IPS DF 6.9 (cell line): ENCODE measurements at regions not wholly inside any gene's neighbourhood (a gene's known extent, or its start where the extent isn't known, plus 50 kb on each side); places are given as distances from the start of the nearest gene placed in this dataset.

ENCODE experiments used
- DNase-seq: peaks from one replicate; pipeline ENCODE4 v3.0.0-alpha.2; 2013; ENCODE audit warnings: low read depth, low spot score
- H3K27ac ChIP-seq: one replicate; pipeline ENCODE4 v1.5.1; 2013; ENCODE audit warnings: low read length, control low read depth
- H3K27me3 ChIP-seq: 2 replicates; pipeline ENCODE4 v1.6.1; 2013; ENCODE audit warnings: mild to moderate bottlenecking, low read length; ENCODE audit not compliant: control insufficient read depth, insufficient read depth
- H3K36me3 ChIP-seq: 2 replicates; pipeline ENCODE4 v1.6.1; 2013; ENCODE audit warnings: low read length; ENCODE audit not compliant: control insufficient read depth, insufficient read depth
- H3K4me1 ChIP-seq: 2 replicates; pipeline ENCODE4 v1.6.1; 2013; ENCODE audit warnings: low read length; ENCODE audit not compliant: control insufficient read depth, insufficient read depth
- H3K4me3 ChIP-seq: 2 replicates; pipeline ENCODE4 v1.5.1; 2013; ENCODE audit warnings: mild to moderate bottlenecking, low read length
- H3K9me3 ChIP-seq: 2 replicates; pipeline ENCODE4 v1.6.1; 2013; ENCODE audit warnings: low read length, inconsistent platforms; ENCODE audit not compliant: control insufficient read depth, insufficient read depth
- WGBS: extraction: QIAGEN DNeasy Blood & Tissue Kit; methylation state at CpG from one replicate; pipeline ENCODE4 v1.1.7; 2013; ENCODE audit warnings: mixed read lengths, missing lambda C conversion rate; ENCODE audit not compliant: insufficient read length, insufficient coverage; 5-methylcytosine and 5-hydroxymethylcytosine counted together

DNA sequence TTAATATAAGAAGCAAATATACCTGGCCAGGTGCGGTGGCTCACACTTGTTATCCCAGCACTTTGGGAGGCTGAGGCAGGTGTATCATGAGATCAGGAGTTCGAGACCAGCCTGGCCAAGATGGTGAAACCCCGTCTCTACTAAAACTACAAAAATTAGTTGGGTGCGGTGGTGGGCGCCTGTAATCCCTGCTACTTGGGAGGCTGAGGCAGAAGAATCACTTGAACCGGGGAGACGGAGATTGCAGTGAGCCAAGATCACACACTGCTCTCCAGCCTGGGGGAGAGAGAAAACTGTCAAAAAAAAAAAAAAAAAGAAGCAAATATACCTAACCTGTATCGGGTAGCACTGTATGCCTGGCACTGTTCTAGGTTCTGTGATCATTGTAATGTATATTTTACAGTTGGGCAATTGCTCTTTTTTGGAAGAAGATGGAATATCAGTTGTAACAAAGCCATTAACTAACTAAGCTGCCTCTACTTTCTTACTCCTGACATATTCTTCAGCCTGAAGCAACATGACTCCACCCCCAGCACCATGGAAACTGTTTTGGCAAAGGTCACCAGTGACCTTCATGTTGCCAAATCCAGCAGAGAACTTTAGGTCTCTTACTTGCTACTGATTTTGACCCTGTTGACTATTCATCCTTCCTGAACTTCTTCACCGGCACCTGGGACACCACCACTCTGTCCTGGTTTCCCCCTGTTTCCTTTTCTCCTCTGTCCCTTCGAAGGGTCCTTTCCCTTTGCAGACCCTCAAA is 203.8 kb downstream of the RPLP1 start:
- Histone ChIP-seq H3K27me3 (no peaks in the 10 kb centered on the region), H3K4me3 (no peak overlapping the region), H3K27ac (no peak overlapping the region), H3K9me3 (no peaks in the 10 kb centered on the region), H3K4me1 (no peaks in the 10 kb centered on the region; the same call in 1 of the 2 replicates), H3K36me3 (no peaks in the 10 kb centered on the region)
- WGBS: no CpG with 5 or more reads among the region's 10 CpGs
- DNase-seq: no peak

DNA sequence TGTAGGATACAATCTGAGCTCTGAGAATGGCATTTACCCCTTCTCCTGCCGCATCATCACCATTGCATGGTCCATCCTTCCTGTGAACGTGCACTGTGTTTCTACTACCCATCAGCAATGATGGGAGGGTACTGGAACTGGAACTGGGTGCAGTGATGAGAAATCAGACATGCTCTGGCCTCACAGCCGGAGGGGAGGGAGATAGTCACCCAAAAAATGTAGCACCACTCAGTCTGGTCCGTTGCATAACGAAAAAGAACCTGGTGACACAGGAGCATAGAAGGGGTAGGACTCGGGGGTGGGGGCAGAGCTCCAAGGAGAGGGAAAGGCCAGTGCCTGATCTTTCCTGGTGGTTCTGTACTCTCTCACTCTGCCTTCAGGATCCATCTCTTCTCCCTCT is 205.0 kb downstream of the RPLP1 start:
- Histone ChIP-seq H3K4me1 (no peaks in the 10 kb centered on the region; the same call in 1 of the 2 replicates), H3K27ac (no peak overlapping the region), H3K9me3 (no peaks in the 10 kb centered on the region), H3K4me3 (no peak overlapping the region), H3K27me3 (no peaks in the 10 kb centered on the region), H3K36me3 (no peaks in the 10 kb centered on the region)
- DNase-seq: no peak
- WGBS: no CpG with 5 or more reads among the region's 6 CpGs

DNA sequence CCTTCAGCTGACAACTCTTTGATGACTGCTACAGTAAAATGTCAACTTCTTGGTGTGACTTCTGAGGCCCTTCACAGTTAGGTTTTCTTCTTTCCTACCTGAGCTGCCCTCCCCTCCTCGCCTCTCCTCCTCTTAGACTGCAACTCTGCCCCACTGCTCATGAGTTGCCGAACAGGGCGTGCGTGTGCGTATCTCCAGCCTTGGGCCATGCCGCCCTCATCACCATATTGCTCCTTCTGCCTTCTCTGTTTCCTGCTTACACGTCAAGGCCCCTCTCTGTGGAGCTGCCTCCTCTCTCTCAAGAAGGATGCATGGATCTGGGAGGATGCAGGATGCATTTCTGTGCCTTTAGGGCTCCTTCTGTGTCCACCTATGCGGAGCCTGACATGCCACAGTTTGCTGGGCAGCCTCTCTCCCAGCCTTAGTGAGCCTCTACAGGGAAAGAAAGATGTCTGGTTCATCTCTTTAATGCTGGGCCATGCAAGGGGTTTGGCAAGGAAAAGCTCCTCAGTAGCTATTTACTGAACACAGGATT is 205.9 kb downstream of the RPLP1 start:
- no CpG with 5 or more reads among the region's 8 CpGs for WGBS
- H3K4me1 ChIP-seq: no peaks in the 10 kb centered on the region; the same call in 1 of the 2 replicates
- H3K27me3 ChIP-seq: no peaks in the 10 kb centered on the region

DNA sequence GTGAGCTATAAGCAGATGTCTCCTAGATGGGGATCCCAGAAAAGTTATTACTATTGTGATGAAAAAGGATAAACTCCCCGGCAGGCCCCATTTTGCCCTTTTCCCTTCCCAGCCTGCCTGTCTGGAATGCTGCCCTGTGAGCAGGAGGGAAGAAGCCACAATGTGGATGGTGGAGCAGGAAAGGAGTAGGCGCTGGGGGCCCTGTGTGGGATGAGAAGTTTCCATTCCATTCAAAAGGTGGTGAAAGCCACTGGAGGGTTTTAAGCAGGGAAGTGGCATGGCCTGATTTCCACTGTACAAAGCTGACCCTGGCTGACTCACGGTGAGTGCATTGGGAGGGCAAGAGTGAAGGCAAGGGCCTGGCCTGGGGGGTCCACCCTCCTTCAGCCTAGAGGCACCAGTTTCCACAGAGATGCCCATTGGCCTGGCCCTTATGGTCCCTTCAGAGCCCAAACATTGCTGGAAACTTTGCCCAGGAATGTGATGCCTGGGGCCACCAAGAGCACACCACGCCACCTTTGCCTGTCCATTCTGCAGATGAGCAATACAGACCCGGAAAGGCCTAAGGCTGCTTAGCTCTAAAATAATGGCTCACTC is 206.9 kb downstream of the RPLP1 start:
- H3K36me3 ChIP-seq: no peaks in the 10 kb centered on the region
- H3K27ac ChIP-seq: no peak overlapping the region
- H3K4me1 ChIP-seq: no peaks in the 10 kb centered on the region; the same call in 1 of the 2 replicates
- no peaks in the 10 kb centered on the region for H3K27me3 ChIP-seq
- H3K9me3 ChIP-seq: no peaks in the 10 kb centered on the region
- no peak for DNase-seq
- H3K4me3 ChIP-seq: no peak overlapping the region
- no CpG with 5 or more reads among the region's 5 CpGs for WGBS

More for the DNA sequence above, 205.9 kb downstream of the RPLP1 start:
- Histone ChIP-seq H3K9me3 (no peaks in the 10 kb centered on the region), H3K4me3 (no peak overlapping the region), H3K27ac (no peak overlapping the region), H3K36me3 (no peaks in the 10 kb centered on the region)
- DNase-seq: no peak

DNA sequence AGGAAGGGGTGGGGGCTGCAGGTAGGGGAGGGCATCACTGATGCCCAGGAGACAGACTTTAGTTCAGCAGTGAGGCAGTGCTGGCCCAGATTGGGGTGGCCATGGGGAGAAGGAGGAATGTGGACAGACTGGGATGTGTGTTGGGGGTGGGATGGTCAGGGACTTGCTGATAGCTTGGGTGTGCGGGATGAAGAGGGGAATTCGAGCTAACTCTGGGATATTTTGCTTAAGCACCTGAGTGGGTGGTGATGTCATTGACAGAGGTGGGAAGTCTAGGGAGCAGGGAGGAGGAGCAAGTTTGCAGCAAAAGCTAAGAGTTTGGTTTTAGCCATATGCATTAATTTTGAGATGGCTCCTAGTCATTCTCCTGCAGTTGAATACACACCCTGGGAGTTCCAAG is 207.5 kb downstream of the RPLP1 start:
- Histone ChIP-seq H3K9me3 (no peaks in the 10 kb centered on the region), H3K4me1 (no peaks in the 10 kb centered on the region; the same call in 1 of the 2 replicates), H3K36me3 (no peaks in the 10 kb centered on the region), H3K27me3 (no peaks in the 10 kb centered on the region), H3K27ac (no peak overlapping the region), H3K4me3 (no peak overlapping the region)
- no peak for DNase-seq
- no CpG with 5 or more reads among the region's 2 CpGs for WGBS

DNA sequence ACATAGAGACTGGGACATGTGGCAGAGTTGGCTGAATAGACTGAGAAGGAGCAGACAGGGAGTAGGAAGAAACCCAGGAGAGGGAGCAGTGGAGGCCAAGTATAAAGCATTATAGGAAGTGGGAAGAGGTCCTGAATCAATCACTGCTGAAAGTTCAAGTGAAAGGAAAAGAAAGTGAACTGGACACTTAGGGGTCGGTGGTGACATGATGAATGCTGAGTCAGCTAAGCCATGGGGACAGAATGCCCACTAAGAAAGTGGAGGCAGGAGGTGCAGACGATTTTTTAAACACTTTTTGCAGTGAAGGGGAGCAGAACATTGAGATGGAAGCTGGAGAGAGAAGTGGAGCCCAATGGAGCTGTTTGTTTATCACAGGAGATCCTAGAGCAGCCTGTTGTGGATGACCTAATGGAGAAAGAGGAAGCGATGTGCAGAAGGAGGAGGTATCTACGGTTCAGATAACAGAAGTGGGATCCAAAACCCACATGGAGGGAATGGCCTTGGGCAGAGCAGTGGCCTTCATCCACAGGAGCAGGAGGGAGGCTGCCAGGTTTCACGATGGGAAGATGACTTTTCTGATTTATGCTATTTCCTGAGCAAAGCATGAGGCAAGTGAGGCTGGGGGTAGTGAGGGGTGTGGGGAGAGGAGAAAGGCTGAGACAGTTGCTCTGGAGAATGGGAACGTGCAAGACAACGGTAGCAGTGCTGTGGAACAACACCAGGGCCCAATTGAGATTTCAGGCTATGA is 208.2 kb downstream of the RPLP1 start:
- no CpG with 5 or more reads among the region's 7 CpGs for WGBS
- no peaks in the 10 kb centered on the region for H3K27me3 ChIP-seq

DNA sequence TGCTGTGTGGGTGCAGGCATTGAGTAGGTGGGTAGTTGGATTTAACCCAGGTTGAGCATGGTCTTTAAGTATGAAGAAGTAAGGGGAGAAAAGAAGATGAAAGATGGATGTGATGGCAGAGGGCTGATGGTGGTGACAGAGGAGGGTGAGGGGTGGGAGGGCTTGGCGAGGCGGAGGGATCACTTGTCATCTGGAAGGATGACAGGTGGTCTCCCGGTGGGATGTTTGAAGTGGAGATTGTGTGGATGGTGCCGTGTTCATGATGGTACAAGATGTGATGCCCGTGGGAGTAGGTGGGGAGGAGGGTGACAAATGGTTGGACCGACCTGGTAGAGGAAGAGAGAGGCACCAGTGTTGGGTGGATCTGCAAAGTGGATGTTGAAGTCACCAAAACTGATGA is 208.8 kb downstream of the RPLP1 start:
- Histone ChIP-seq H3K36me3 (no peaks in the 10 kb centered on the region), H3K27ac (no peak overlapping the region), H3K9me3 (no peaks in the 10 kb centered on the region), H3K27me3 (no peaks in the 10 kb centered on the region), H3K4me1 (peaks cover 2% of the 10 kb centered on the region; the same call in 1 of the 2 replicates), H3K4me3 (no peak overlapping the region)
- DNase-seq: no peak
- no CpG with 5 or more reads among the region's 6 CpGs for WGBS

More for the DNA sequence above, 208.2 kb downstream of the RPLP1 start:
- Histone ChIP-seq H3K9me3 (no peaks in the 10 kb centered on the region), H3K36me3 (no peaks in the 10 kb centered on the region), H3K4me1 (peaks cover 2% of the 10 kb centered on the region; the same call in 1 of the 2 replicates), H3K27ac (no peak overlapping the region), H3K4me3 (no peak overlapping the region)
- no peak for DNase-seq

DNA sequence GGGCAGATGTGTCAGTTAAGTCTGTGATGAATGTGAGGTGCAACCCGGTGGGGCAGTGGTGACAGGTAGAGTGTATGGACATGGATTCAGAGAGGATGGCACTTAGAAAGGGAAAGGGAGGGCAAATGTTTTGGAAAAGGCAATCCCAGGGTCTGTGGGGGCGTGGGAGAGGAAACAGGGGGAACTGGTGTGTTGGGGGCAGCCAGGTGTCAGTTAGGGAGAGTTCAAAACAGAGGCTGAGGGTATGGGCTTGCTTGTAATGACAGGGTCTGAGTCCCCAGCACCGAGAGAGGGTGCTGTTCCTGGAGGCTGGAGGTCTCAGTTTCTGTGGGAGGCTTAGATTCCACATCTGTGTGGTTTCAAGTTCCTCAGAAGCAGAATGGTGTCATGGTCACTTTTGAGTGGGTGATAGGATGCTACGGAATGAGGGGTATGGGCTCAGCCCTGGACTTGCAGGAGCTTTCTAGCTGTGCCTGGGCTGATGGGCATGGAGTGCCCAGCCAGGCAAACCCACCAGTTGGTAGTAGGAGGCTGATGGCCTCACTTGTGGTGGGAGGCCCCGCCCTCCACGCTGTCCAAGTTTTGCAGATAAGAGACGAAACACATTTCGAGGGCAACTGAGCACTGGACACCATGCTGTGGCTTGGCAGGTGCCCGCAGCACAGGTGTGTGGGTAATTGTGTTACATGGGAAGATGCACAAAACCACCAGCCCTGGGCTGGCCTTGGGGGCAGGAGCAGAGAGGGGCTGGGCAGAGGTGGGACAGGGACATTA is 209.4 kb downstream of the RPLP1 start:
- WGBS: no CpG with 5 or more reads among the region's 9 CpGs

DNA sequence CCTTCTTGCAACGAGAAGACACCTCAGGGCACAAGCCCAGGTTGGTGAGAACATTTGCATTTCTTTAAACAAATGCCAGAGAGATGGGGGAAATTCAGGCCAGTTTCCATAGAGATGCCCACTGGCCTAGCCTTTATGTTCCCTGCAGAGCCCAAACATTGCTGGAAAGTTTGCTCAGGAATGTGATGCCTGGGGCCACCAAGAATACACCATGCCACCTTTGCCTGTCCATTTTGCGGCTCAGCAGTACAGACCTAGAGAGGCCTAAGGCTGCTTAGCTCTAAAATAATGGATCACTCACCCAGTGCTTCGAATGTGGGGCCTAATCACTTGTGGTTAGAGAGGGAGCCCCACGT is 210.0 kb downstream of the RPLP1 start:
- Histone ChIP-seq H3K4me1 (peaks cover 2% of the 10 kb centered on the region; the same call in 1 of the 2 replicates), H3K9me3 (no peaks in the 10 kb centered on the region), H3K36me3 (no peaks in the 10 kb centered on the region), H3K27me3 (no peaks in the 10 kb centered on the region), H3K27ac (no peak overlapping the region), H3K4me3 (no peak overlapping the region)
- WGBS: no CpG with 5 or more reads among the region's 4 CpGs
- DNase-seq: no peak

More for the DNA sequence above, 209.4 kb downstream of the RPLP1 start:
- no peaks in the 10 kb centered on the region for H3K36me3 ChIP-seq
- no peaks in the 10 kb centered on the region for H3K9me3 ChIP-seq
- H3K4me1 ChIP-seq: peaks cover 2% of the 10 kb centered on the region; the same call in 1 of the 2 replicates
- H3K4me3 ChIP-seq: no peak overlapping the region
- no peak overlapping the region for H3K27ac ChIP-seq
- no peak for DNase-seq
- no peaks in the 10 kb centered on the region for H3K27me3 ChIP-seq

DNA sequence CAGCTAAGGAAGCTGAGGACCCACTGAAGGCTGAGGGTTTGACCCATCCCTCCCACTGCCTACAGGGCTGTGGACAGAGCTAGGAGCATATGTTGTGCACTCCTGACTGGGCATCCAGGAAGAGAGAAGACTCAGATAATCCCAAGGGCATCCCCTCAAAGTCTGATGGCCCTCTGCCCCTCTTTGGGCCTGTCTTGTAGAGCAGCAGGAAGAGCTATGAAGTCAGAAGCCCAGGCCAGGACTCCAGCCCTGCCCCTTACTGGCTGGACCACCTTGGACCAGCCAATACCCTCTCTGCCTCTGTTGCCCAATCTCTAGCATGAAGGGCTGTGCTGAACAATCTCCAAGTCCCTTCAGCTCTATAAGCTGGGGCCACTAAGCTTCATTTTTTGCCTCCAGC is 210.8 kb downstream of the RPLP1 start:
- no peaks in the 10 kb centered on the region for H3K9me3 ChIP-seq
- H3K36me3 ChIP-seq: no peaks in the 10 kb centered on the region
- H3K4me3 ChIP-seq: no peak overlapping the region
- DNase-seq: no peak
- H3K27me3 ChIP-seq: no peaks in the 10 kb centered on the region
- peaks cover 2% of the 10 kb centered on the region; the same call in 1 of the 2 replicates for H3K4me1 ChIP-seq
- H3K27ac ChIP-seq: no peak overlapping the region
